GM12878 (cell line): ENCODE measurements at regions not wholly inside any gene's neighbourhood (a gene's known extent, or its start where the extent isn't known, plus 50 kb on each side); places are given as distances from the start of the nearest gene placed in this dataset.

Experiments used
- ATAC-seq: fragments of 200-7000 bp; cut with Tn5 transposase; 3 replicates; pipeline ENCODE4 v1.9.1; 2020; ENCODE audit warnings: mild to moderate bottlenecking, moderate library complexity
- BruUV-seq: library from RNA; stranded (reverse); fragments of 400-500 nt; replicated peaks from 2 replicates; lab custom pipeline; 2021; lab: Mats Ljungman, UMichigan
- CTCF ChIA-PET: fragments of 300-600 bp; sonication (Branson Sonifier 250); formaldehyde crosslinking; extraction: SDS; loops from one replicate; lab custom pipeline; 2021; ENCODE audit warnings: inconsistent platforms; lab: Yijun Ruan, JAX
- POLR2A ChIA-PET: fragments of 350-600 bp; formaldehyde crosslinking; extraction: SDS; loops from one replicate; lab custom pipeline; 2021; ENCODE audit warnings: inconsistent platforms; lab: Charles Lee
- RAD21 ChIA-PET: fragments of 300-600 bp; sonication (Branson Sonifier 250); formaldehyde crosslinking; loops from one replicate; lab custom pipeline; 2023; ENCODE audit warnings: antibody characterized with exemption; ENCODE audit not compliant: unreplicated experiment; lab: Charles Lee
- SMC1A ChIA-PET: fragments of 300-600 bp; sonication (Branson Sonifier 250); formaldehyde crosslinking; loops from one replicate; lab custom pipeline; 2023; ENCODE audit not compliant: unreplicated experiment, uncharacterized antibody; lab: Charles Lee
- DNase-seq: peaks from one replicate; pipeline ENCODE4 v3.0.0-alpha.2; 2011; ENCODE audit warnings: low read depth, low spot score
- FAIRE-seq: peaks from 3 replicates; lab custom pipeline; 2011; peaks lifted over from hg19 to GRCh38; lab: Jason Lieb, UNC
- H2AFZ ChIP-seq: 2 replicates; pipeline ENCODE4 v1.6.0; 2011; ENCODE audit warnings: low read depth, low read length, control low read depth; ENCODE audit not compliant: control insufficient read depth
- H3K27ac ChIP-seq: 2 replicates; pipeline ENCODE4 v1.5.1; 2011; ENCODE audit warnings: control low read depth; ENCODE audit not compliant: control insufficient read depth, insufficient read depth
- H3K27me3 ChIP-seq, 2 experiments: replicated peaks in 1 of 2; 2 replicates each; pipeline versions ENCODE4 v1.6.0 to v1.6.1; 2011; ENCODE audit warnings: low read length in 1 of 2; ENCODE audit not compliant: control insufficient read depth in 2 of 2, insufficient read depth in 2 of 2
- H3K36me3 ChIP-seq, 2 experiments: 2 replicates each; pipeline ENCODE4 v1.5.1; 2011; ENCODE audit warnings: low read length in 1 of 2; ENCODE audit not compliant: control insufficient read depth in 2 of 2, insufficient read depth in 2 of 2
- H3K4me1 ChIP-seq: 2 replicates; pipeline ENCODE4 v1.6.1; 2011; ENCODE audit warnings: mild to moderate bottlenecking, low read length, moderate library complexity, mixed read lengths; ENCODE audit not compliant: control insufficient read depth, insufficient read depth
- H3K4me2 ChIP-seq: 2 replicates; pipeline ENCODE4 v1.6.0; 2011; ENCODE audit warnings: control low read depth; ENCODE audit not compliant: control insufficient read depth, insufficient read depth
- H3K4me3 ChIP-seq: fragments of 200-600 bp; sonication (generic); 2 replicates; pipeline ENCODE4 v1.5.1; 2016
- H3K79me2 ChIP-seq: 2 replicates; pipeline ENCODE4 v1.6.0; 2011; ENCODE audit warnings: low read length; ENCODE audit not compliant: control insufficient read depth, insufficient read depth
- H3K9ac ChIP-seq: 2 replicates; pipeline ENCODE4 v1.8.0; 2011; ENCODE audit warnings: low read length, control low read depth, mixed read lengths; ENCODE audit not compliant: control insufficient read depth, insufficient read depth
- H3K9me3 ChIP-seq: replicated peaks from 3 replicates; pipeline ENCODE4 v1.5.1; 2011; ENCODE audit warnings: mild to moderate bottlenecking, low read length; ENCODE audit not compliant: control insufficient read depth, insufficient read depth
- H4K20me1 ChIP-seq: 2 replicates; pipeline ENCODE4 v1.6.0; 2011; ENCODE audit not compliant: control insufficient read depth, insufficient read depth
- CHD4 ChIP-seq: fragments of 200-600 bp; sonication (generic); IDR thresholded peaks from 2 replicates; pipeline ENCODE4 v1.6.1; 2016; ENCODE audit warnings: mild to moderate bottlenecking
- EED ChIP-seq: sonication (generic); IDR thresholded peaks from 2 replicates; pipeline ENCODE4 v1.6.1; 2016; ENCODE audit warnings: antibody characterized with exemption, low read depth
- FOXM1 ChIP-seq: IDR thresholded peaks from 2 replicates; pipeline ENCODE4 v1.6.1; 2012; ENCODE audit warnings: low read depth, mild to moderate bottlenecking, inconsistent platforms, low read length, moderate library complexity
- HCFC1 ChIP-seq: fragments of 150-350 bp; IDR thresholded peaks from 2 replicates; pipeline ENCODE4 v1.6.1; 2014; ENCODE audit warnings: low read length
- HDGF ChIP-seq: fragments of 450-650 bp; IDR thresholded peaks from 2 replicates; pipeline ENCODE4 v1.6.1; 2016; ENCODE audit warnings: antibody characterized with exemption
- LARP7 ChIP-seq: fragments of 450-650 bp; IDR thresholded peaks from 2 replicates; pipeline ENCODE4 v1.6.1; 2017; ENCODE audit warnings: mild to moderate bottlenecking
- MXI1 ChIP-seq: fragments of 150-350 bp; IDR thresholded peaks from 2 replicates; pipeline ENCODE4 v1.6.1; 2011; ENCODE audit warnings: low read depth, mild to moderate bottlenecking, inconsistent platforms, low read length, improper control_type of control experiment
- MYB ChIP-seq: fragments of 150-350 bp; IDR thresholded peaks from 2 replicates; pipeline ENCODE4 v1.6.1; 2014; ENCODE audit warnings: mild to moderate bottlenecking, low read depth, low read length, borderline replicate concordance
- NFYB ChIP-seq: IDR thresholded peaks from 2 replicates; pipeline ENCODE4 v1.6.1; 2011; ENCODE audit warnings: low read depth, mild to moderate bottlenecking, low read length, improper control_type of control experiment, moderate library complexity; ENCODE audit not compliant: insufficient read depth
- SIN3A ChIP-seq: IDR thresholded peaks from 2 replicates; pipeline ENCODE4 v1.6.1; 2012; ENCODE audit warnings: low read depth, low read length, improper control_type of control experiment
- SP1 ChIP-seq: IDR thresholded peaks from one replicate; pipeline ENCODE4 v1.6.1; 2011; ENCODE audit warnings: low read depth, low read length
- TCF12 ChIP-seq: IDR thresholded peaks from 2 replicates; pipeline ENCODE4 v1.6.1; 2011; ENCODE audit warnings: low read depth, mild to moderate bottlenecking, low read length
- ZNF384 ChIP-seq: IDR thresholded peaks from 2 replicates; pipeline ENCODE4 v1.6.1; 2012; ENCODE audit warnings: low read depth, mild to moderate bottlenecking, low read length, improper control_type of control experiment, borderline replicate concordance
- WGBS: methylation state at CpG from one replicate; pipeline ENCODE4 v1.1.6; 2016; ENCODE audit warnings: low lambda C conversion rate; ENCODE audit not compliant: insufficient replicate concordance, insufficient coverage; ENCODE audit errors: missing lambda C conversion rate; 5-methylcytosine and 5-hydroxymethylcytosine counted together
- in situ Hi-C: fragments of 300-500 bp; cut with MboI; formaldehyde crosslinking; loops from 9 replicates; pipeline ENCODE4 v1.14.3; 2018; ENCODE audit warnings: mixed read lengths
- intact Hi-C: fragments of 100-400 bp; cut with micrococcal nuclease; formaldehyde crosslinking; loops from one replicate; pipeline ENCODE4 v1.14.2; 2022; ENCODE audit not compliant: unreplicated experiment
- TF ChIP-seq, protein P1 (sequence below): fragments of 450-650 bp; IDR thresholded peaks from 2 replicates; pipeline ENCODE4 v1.6.1; 2017; ENCODE audit warnings: mild to moderate bottlenecking, low read depth, inconsistent platforms; ENCODE audit not compliant: poor library complexity, severe bottlenecking

- TF ChIP-seq LARP7: no peak
Observed at GRCh38 chr14:28138341-28138740, 628.2 kb upstream of the FOXG1 start (continued).

DNA sequence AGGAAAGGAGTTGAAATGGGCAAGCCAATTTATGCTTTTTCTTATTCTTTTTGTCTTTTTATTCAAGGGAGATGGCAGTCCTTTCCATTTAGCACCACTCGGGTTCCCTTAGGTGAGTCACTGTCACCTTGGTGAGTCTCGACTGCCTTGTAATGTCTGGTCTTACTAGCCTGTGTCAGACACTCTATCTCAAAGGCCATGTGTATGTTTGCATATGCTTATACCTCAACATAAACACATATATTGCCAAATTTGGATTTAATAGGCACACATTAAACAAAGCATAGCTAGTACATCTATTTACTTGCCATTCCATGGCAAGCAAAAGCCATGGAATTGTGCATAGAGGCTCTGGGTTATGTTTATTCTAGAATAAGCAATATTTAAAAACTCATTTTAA lies 624.9 kb upstream of the FOXG1 start:
- intact Hi-C loops (no loop called here), in situ Hi-C loops (no loop called here)
- TF ChIP-seq HCFC1 (no peak), HDGF (no peak), MYB (no peak), CHD4 (no peak)
- Histone ChIP-seq H3K4me1 (no peaks in the 10 kb centered on the region), H3K27ac (no peak overlapping the region), H3K4me3 (no peak overlapping the region), H3K9me3 (no peaks in the 10 kb centered on the region), H3K27me3 (no peaks in the 10 kb centered on the region), H3K79me2 (no peaks in the 10 kb centered on the region), H3K36me3 (no peaks in the 10 kb centered on the region), H3K9ac (no peak overlapping the region), H3K4me2 (no peak overlapping the region), H4K20me1 (no peaks in the 10 kb centered on the region), H2AFZ (no peak overlapping the region)
- CTCF ChIA-PET: no interaction called here
- RAD21 ChIA-PET: no interaction called here
- FAIRE-seq (no peak), ATAC-seq (no peak), DNase-seq (no peak)
- SMC1A ChIA-PET: no interaction called here
- 10% methylated on average over 2 of the region's 2 CpGs for WGBS
- POLR2A ChIA-PET: no interaction called here
- BruUV-seq: no TSS peak

- Histone ChIP-seq H3K4me3 (no peak overlapping the region), H3K4me2 (no peak overlapping the region), H3K27me3 (no peaks in the 10 kb centered on the region), H3K9me3 (no peaks in the 10 kb centered on the region), H3K4me1 (no peaks in the 10 kb centered on the region), H4K20me1 (no peaks in the 10 kb centered on the region), H3K9ac (no peak overlapping the region), H3K36me3 (no peaks in the 10 kb centered on the region), H3K79me2 (no peaks in the 10 kb centered on the region), H2AFZ (no peak overlapping the region), H3K27ac (no peak overlapping the region)
- DNase-seq: no peak
- ChIA-PET CTCF (no interaction called here), RAD21 (no interaction called here), POLR2A (no interaction called here), SMC1A (no interaction called here)
- no peak for ATAC-seq
- in situ Hi-C loops (no loop called here), intact Hi-C loops (no loop called here)
- FAIRE-seq: no peak
- no TSS peak for BruUV-seq
- TF ChIP-seq MXI1 (no peak), EED (no peak), SIN3A (no peak), TCF12 (no peak), SP1 (no peak), ZNF384 (no peak), NFYB (no peak), FOXM1 (no peak)
- TF ChIP-seq, protein P1, sequence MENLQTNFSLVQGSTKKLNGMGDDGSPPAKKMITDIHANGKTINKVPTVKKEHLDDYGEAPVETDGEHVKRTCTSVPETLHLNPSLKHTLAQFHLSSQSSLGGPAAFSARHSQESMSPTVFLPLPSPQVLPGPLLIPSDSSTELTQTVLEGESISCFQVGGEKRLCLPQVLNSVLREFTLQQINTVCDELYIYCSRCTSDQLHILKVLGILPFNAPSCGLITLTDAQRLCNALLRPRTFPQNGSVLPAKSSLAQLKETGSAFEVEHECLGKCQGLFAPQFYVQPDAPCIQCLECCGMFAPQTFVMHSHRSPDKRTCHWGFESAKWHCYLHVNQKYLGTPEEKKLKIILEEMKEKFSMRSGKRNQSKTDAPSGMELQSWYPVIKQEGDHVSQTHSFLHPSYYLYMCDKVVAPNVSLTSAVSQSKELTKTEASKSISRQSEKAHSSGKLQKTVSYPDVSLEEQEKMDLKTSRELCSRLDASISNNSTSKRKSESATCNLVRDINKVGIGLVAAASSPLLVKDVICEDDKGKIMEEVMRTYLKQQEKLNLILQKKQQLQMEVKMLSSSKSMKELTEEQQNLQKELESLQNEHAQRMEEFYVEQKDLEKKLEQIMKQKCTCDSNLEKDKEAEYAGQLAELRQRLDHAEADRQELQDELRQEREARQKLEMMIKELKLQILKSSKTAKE: no peak
- TF ChIP-seq, all 136 proteins: peak for 0
- 0% methylated on average over 3 of the region's 3 CpGs for WGBS
Observed at GRCh38 chr14:28142400-28143015, 624.1 kb upstream of the FOXG1 start.
